GM21825 (cell line): ENCODE measurements at regions not wholly inside any gene's neighbourhood (a gene's known extent, or its start where the extent isn't known, plus 50 kb on each side); places are given as distances from the start of the nearest gene placed in this dataset.
"Not testable (repeated sequence)": the region's sequence is repeated elsewhere in the genome, so short reads cannot be mapped to it uniquely, and the experiment has no call there.

ENCODE experiments used
- ATAC-seq: cut with Tn5 transposase; IDR thresholded peaks from one replicate; pipeline ENCODE4 v1.9.1; 2021; ENCODE audit warnings: mild to moderate bottlenecking, moderate library complexity; ENCODE audit not compliant: unreplicated experiment

DNA sequence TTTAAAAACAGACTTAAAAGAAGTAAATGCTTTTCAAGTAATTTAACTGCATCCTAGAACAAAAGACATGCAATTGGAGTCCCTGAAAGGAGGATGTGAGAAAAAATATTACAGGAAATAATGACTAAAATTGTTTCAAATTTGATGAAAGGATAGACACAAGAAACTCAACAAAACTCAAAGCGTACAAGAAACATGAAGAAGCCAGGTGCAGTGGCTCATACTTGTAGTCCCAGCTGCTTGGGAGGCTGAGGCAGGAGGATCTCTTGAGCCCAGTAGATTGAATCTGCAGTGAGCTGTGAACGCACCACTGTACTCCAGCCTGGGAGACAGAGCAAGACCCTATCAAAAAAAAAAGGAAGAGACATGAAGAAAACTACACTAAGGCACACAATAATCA lies 118.1 kb upstream of the SLC39A10 start:
- ATAC-seq: no peak

DNA sequence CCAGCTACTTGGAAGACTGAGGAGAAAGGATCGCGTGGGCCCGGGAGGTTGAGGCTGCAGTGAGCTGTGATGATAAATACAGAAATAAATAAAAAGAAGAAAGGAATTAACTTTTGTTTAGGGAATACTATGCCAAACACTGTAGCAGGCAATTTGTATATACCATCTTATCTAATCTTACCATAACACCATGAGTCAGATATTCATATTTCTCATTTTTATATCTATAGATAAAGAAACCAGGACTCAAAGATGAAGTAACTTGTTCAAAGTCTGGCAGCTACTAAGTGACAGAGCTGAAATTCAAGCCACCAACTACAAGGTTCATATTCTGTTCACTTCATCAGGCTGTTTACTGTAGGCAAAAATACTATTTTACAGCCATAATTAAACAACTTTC lies 119.2 kb upstream of the SLC39A10 start:
- no peak for ATAC-seq

DNA sequence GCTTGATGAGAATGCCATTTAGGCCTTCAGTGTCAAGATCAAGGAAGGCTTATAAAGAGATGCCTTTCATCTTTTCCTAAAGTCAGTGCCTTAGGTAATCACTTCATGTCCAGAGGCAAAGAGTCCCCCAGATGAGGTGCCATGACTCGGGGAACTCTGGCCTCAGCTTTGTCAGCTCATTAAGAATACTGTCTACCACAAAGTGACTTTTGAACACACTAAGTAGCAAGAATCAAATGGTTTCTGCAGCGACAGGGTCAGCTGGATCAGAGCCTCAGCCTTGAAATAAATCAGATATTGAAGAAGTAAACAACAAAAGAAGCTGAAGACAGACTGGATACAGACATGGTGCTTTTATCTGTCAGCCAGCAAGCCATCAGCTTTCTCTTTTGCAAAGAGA lies 120.1 kb upstream of the SLC39A10 start:
- ATAC-seq: no peak

DNA sequence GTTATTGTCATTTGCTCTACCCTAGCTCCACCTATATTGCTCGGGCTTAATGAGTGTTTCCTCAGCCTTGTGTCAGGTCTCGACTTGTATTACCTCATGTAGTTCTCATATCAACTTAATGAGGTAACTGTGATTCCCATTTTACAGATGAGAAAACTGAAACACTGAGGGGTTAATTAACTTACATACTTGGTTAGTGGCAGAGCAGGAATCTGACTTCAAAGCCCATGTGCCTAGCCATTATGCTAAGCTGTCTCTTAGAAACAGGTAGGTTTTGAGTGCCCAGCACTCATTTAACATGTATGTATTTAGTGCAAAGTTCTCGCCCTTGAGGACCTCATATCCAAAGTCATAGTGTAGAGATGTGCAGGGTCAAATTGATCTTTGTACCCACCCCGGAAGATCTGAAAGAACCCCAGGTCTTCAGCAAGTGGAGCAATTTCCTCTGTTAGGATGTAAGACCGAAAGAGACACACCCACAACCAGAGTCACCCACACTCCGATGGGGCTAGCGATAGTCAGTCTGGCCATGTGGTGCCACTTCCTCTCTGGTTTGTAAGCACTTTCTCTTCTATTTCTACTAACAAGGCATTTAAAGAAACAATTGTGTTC lies 121.0 kb upstream of the SLC39A10 start:
- ATAC-seq: peak; percentile 90

DNA sequence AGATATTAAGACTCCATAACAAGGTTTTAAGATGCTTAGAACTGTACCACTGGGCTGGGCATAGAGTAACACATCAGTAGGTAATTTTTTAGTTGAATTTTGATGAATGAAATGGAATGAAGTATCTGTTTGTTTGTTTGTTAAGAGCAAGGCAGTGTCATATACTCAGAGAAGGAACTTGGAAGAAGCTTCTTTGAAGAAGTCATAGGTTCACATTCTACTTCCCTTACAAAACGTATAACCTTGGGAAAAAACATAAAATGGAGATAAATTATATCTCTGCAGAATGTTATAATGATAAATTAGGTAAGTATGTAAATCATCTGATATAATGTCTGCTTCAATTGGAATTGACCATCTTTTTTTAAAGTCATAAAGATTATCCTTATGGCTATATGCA lies 122.1 kb upstream of the SLC39A10 start:
- no peak for ATAC-seq

DNA sequence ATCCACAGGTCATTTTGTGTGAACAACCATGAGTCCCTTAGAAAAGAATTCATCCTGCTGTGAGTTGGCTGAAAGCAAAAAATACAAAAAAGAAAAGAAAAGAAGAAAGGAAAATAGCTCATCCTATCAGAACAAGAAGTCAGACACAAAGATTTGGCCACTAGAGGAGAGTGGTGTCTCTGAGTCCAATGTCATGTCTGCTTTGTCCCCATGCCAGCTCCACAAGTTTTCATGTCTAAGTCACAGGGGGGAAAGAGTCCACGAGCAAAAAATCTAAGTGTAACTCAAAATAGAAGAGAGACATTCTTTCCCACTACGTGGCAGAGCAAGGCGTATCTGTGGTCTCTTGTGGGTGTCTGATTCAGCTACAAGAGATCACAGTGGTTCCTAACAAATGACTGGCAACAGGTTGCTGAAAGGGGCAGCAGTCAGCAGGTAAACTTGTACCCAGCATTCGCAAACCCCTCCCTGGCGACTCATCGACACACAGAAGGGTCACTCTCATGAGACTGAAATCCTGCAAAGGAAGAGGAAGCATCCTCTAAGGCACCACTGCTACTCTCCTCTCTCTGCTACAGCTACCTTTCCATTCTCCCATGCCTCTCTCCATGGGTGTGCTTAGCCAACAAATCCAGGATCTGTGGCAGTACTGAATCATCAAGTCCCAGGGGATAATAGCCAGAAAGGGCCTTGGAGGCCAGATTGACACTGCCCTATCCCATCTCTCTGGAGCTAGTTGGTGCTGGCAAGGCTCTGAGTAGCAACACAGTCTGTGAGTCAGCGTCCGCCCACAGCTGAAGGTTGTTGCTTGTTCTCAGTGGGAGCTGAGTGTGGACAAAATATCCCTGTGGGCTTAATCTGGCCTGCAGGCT lies 123.0 kb upstream of the SLC39A10 start:
- ATAC-seq: peak; percentile 32

DNA sequence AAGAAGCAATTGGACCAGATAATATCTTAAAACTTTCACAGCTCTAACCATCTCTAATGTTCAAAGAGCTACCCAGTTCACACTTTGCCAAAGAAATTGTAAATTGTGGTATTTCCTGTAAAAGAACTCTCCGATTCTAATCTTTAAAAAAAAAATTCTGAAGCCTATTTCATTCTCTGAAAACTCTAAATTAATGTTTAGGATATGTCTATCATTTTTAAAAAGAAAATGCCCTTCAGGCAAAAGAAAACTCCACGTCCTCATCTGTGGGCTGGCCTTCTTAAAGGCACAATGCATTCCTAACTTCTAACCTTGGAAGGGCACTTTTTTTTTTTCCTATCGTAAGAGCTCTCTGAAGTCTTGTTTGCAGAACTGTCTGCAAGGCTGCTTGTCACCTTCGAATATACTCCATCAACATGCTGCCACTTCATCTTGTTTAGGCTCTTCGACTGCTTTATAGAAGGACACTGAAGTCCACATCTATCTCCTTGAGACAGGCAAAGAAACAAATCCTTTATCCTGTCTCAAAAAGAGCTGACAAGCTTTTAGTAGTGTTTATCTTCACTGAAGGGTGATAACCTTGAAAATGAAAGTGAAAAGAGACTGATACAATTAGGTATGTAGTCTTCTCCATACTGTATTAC lies 124.3 kb upstream of the SLC39A10 start:
- ATAC-seq: peak; percentile 33

DNA sequence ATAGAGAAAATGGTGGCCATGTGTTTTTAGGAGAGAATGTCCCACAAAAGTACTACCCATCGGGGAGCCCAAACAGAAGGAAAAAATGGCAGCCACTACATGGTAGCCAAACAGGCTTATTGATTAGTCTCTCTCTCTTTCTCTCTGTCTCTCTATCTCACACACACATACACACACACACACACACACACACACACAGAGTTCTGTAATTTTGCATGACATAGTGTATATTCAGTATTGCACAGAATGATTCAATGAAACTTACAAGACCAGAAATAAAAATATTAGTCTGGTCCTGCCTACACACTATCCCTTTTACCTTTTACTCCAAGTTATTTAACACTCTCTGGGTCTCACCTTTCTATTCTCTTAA lies 124.8 kb upstream of the SLC39A10 start:
- ATAC-seq: no peak

DNA sequence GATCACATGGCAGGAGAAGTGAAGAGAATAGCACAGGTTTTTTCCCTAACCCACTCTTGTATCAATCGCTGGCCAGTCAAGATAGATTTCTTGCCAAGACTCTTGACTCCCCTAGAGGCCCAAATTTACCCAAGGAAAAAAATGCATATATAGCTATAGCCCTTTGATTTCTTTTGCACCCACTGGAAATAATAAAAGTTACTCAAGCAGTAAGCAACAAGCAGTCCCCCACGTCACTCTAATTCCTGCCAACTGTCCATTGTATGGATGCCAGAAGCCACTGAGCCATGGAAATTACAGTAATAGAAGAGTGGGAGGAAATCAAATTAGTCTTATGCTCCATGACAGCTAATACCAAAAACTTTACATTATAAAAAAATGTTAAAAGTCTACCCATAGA lies 125.3 kb upstream of the SLC39A10 start:
- ATAC-seq: no peak

DNA sequence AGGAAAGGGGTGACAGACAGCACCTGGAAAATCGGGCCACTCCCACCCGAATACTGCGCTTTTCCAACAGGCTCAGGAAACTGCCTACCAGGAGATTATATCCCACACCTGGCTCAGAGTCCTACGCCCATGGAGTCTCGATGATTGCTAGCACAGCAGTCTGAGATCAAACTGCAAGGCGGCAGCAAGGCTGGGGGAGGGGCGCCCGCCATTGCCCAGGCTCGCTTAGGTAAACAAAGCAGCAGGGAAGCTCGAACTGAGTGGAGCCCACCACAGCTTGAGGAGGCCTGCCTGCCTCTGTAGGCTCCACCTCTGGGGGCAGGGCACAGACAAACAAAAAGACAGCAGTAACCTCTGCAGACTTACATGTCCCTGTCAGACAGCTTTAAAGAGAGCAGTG lies 133.8 kb upstream of the SLC39A10 start:
- not testable (repeated sequence) for ATAC-seq

DNA sequence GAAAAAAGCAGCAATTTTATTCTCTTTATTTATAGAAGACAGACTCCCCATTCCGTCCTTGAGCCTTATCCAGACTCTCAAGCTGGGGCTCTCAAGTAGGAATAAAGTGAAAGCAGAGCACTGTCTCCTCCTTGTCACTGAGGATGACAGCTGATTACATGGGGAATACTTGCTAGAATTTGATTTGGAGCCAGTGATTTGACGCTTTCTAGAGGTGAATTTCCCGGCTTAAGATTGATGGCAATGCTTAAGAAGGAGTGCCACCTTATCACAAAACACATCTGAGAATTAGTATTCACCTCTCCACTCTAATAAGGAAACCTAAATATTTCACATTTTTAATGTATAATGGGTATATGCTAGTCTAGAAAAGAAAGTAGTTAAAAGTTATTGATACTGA lies 135.4 kb upstream of the SLC39A10 start:
- no peak for ATAC-seq

DNA sequence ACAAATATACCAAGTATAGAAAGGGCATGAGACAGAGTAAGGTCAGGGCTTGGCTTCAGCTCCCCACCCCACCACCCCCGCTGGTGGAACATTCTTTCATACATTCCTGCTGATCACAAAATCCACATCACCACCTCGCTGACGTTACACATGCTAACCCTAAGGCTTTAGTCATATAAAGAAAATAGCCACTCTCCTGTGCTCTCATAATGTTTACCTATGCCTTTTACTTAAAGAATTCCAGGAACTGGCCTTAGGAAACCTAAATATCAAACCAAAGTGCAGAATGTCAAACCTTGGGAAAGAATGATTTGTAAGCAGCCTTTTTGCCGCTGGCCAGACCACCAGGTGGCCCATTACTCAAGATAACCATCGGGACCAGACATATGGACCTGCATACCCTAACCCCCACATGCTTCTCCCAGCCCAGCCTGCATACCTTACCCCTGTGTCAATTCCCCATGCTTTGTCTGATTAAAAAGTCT lies 136.3 kb upstream of the SLC39A10 start:
- ATAC-seq: no peak

DNA sequence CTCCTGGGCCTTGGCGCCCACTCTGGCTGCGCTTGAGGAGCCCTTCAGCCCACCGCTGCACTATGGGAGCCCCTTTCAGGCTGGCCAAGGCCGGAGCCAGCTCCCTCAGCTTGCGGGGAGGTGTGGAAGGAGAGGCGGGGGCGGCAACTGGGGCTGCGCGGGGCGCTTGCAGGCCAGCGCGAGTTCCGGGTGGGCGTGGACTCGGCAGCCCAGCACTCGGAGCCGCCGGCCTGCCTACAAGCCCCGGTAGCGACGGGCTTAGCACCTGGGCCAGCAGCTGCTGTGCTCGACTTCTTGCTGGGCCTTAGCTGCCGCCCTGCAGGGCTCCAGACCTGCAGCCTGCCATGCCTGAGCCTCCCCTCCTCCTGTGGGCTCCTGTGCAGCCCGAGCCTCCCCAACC lies 141.5 kb upstream of the SLC39A10 start:
- ATAC-seq: no peak

DNA sequence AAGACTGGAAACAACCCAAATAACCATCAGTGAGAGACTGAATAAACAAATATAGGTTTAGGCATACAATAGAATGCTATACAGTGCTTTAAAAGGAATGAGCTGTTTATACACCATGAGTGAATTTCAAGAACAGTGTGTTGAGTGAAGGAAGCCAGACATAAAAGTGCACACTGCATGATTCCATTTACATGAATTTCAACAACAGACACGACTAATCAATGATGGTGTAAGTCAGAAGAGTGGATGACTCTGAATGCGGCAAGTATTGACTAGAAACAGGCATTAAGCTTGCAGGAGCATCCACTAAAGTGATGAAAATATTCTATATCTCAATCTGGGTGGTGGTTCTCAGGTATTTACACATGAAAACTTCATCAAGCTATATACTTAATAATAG lies 142.7 kb upstream of the SLC39A10 start:
- no peak for ATAC-seq

DNA sequence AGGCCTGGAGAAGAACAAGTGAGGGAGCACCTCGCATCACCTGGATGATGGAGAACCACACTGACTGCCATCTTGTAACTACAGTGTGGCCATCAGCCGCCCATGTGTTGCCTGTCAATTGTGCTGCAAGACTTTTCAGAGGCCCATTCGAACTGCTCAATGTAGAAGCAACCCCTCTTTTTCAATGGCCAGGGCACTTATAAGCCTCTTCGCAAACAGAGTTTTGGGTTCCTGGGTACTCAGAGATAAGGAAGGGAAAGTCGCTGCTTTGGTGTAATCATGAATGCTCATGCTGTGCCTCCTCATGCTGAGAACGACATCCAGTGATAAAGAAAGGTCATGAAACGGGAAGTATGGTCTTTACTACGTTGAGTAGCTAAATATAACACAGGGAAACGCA lies 143.9 kb upstream of the SLC39A10 start:
- ATAC-seq: no peak

DNA sequence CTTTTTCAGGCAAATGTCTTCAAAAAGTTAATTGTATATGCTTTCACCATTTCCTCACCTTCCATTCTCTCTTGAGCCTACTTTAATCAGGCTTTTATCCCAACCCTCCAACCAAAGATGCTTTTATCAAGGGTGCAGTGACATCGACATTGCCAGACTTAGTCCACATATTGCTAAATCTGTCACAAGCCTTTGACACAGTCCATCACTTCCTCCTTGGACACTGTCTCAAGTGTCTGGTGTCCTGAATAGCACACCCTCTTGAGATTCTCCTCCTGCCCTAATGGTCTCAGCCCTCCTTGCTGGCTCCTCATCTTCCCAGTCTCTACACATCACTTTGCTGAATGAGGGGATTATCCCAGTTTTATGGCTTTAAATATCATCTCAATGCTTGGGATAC lies 147.5 kb upstream of the SLC39A10 start:
- no peak for ATAC-seq

DNA sequence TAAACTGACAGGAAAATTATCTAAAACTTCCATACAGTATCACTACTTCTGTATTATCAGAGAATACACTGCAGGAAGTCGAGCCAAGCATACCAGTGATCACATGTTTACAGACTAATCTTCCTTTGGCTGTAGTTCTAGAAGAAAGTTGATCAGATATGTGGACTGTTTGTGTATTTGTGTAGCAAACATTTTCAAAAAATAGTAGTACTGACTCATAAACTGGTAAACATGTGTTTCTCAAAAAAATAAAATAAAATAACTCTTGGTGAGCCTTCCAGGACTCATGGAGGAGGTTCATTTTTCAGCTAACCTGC lies 148.9 kb upstream of the SLC39A10 start:
- ATAC-seq: no peak

DNA sequence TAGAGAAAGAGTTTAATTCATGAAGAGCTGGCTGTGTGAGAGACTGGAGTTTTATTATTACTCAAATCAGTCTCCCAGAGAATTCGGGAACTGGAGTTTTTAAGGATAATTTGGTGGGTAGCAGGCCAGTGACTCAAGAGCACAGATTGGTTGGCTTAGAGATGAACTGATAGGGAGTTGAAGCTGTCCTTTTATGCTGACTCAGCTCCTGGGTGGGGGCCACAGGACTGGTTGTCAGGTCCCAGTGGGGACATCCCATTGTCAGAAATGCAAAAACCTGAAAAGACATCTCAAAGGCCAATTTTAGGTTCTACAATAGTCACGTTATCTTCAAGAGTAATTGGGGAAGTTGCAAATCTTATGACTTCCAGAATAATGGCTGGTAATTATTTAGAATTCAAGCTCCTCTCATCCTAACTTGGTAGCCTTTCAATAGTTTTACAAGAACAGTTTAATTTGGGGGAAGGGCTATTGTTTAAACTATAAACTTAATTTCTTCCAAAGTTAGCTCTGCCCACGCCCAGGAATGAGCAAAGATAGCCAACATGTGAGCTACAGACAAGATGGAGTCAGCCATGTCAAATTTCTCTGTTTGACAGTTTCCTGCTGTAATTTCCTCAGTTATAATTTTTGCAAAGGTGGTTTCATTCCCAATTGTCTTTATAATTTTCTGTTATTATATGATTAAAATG lies 149.4 kb upstream of the SLC39A10 start:
- no peak for ATAC-seq

DNA sequence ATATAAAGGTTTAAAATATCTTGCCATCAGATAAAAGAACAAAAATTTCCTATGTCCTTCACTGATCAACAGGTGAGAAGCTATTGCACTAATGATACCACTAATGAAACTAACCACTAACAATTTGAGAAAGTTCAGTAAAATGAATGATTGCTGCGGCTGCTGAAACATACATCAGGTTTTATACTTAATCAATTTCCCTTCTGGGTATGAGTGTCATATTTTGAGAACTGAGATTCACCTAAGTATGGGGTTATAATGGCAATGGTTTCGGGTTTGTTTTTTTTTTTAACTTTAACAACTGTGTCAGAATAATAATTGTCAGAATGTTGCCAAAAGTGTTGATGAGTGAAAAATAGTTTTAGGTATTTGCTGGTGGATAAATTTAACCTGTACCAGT lies 151.3 kb upstream of the SLC39A10 start:
- peak; percentile 93 for ATAC-seq

DNA sequence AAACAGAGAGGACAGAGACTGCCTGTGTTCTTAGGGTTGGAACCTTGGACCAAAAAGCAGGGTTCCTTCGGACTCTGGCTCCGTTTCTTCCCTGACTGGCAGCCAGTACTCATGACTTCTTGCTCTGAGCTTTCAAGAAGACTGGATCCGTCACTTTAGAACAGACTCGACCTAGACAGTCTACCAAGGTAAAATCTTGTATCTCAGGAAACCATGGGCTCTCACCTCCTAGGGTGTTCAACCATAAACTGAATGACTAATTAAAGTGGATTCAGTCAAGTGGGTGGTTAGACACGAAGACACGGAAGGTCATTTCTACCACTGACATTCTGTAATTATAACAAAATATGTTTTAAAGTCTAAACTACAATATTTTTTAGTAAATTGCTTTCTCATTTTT lies 153.8 kb upstream of the SLC39A10 start:
- no peak for ATAC-seq

DNA sequence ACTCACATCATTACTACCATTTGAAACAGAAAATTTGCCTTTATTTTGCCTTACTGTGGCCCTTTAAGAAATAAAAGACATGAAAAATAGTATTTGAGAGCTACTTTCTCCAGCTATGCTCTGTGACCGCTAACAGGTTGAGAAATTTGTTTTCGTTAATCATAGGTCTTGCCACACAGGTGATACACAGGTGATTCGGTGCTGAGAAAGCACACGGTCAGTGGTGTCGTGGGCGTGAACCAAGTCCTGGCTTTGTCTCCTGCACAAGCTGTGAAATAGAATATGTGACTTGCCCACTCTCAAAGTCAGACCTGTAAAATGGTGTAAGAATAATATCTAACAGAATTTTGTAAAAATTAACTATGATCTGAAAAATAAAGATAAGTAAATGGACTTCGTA lies 155.3 kb upstream of the SLC39A10 start:
- no peak for ATAC-seq

DNA sequence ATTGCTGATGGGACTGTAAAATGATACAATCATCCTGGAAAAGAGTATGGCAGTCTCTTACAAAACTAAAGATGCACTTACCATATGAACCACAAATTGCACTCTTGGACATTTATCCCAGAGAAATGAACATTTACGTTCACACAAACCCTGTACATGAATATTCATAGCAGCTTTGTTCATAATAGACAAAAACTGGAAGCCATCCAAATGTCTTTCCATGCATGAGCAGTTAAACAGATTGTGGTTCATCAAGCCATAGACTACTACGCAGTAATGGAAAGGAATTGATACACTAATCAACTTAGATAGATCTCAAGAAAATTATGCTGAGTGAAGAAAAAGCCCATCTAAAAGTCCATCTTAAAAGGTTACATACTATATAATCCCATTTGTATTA lies 156.1 kb upstream of the SLC39A10 start:
- no peak for ATAC-seq
